GM12878 (cell line): ENCODE measurements at regions not wholly inside any gene's neighbourhood (a gene's known extent, or its start where the extent isn't known, plus 50 kb on each side); places are given as distances from the start of the nearest gene placed in this dataset.
A peak's percentile ranks its signal among the peaks of the same experiment; 100 is the strongest.

Experiments
- ATF2 ChIP-seq: IDR thresholded peaks from 2 replicates; pipeline ENCODE4 v1.6.1; 2012; ENCODE audit warnings: low read length, inconsistent platforms
- BCL3 ChIP-seq: IDR thresholded peaks from 2 replicates; pipeline ENCODE4 v1.6.1; 2011; ENCODE audit warnings: borderline replicate concordance, low read depth, mild to moderate bottlenecking, moderate library complexity, low read length; ENCODE audit not compliant: insufficient read depth, poor library complexity, severe bottlenecking
- CEBPB ChIP-seq, 2 experiments: fragments of 150-350 bp in 1 of 2; IDR thresholded peaks; 2 replicates each; pipeline ENCODE4 v1.6.1; 2012 to 2014; ENCODE audit warnings: low read depth in 2 of 2, low read length in 2 of 2, borderline replicate concordance in 1 of 2, inconsistent platforms in 1 of 2
- CREB1 ChIP-seq: IDR thresholded peaks from 2 replicates; pipeline ENCODE4 v1.6.1; 2012; ENCODE audit warnings: low read depth, mild to moderate bottlenecking, inconsistent platforms
- DPF2 ChIP-seq: fragments of 450-650 bp; IDR thresholded peaks from 2 replicates; pipeline ENCODE4 v1.6.1; 2017; ENCODE audit warnings: mild to moderate bottlenecking
- ETV6 ChIP-seq, 2 experiments: fragments of 450-650 bp in 1 of 2; IDR thresholded peaks in 1 of 2; conservative IDR thresholded peaks in 1 of 2; 2 replicates each; pipeline ENCODE4 v1.6.1; 2014; ENCODE audit warnings: antibody characterized with exemption in 1 of 2, borderline replicate concordance in 1 of 2, low read depth in 1 of 2, mild to moderate bottlenecking in 1 of 2, moderate library complexity in 1 of 2
- HDAC2 ChIP-seq: fragments of 200-600 bp; sonication (generic); IDR thresholded peaks from 2 replicates; pipeline ENCODE4 v1.6.1; 2017
- HSF1 ChIP-seq: fragments of 150-350 bp; IDR thresholded peaks from 2 replicates; pipeline ENCODE4 v1.6.1; 2014; ENCODE audit warnings: mild to moderate bottlenecking, low read depth, low read length
- IKZF2 ChIP-seq, 2 experiments: fragments of 450-650 bp; IDR thresholded peaks; 2 replicates each; pipeline ENCODE4 v1.6.1; 2017; ENCODE audit warnings: mild to moderate bottlenecking in 2 of 2, moderate library complexity in 2 of 2
- JUND ChIP-seq: IDR thresholded peaks from 2 replicates; pipeline ENCODE4 v1.6.1; 2012; ENCODE audit warnings: low read depth, mild to moderate bottlenecking, low read length, improper control_type of control experiment, moderate library complexity
- MAX ChIP-seq: IDR thresholded peaks from 2 replicates; pipeline ENCODE4 v1.6.1; 2012; ENCODE audit warnings: low read depth, low read length, improper control_type of control experiment
- MTA3 ChIP-seq: IDR thresholded peaks from 2 replicates; pipeline ENCODE4 v1.6.1; 2012; ENCODE audit warnings: low read length, inconsistent platforms, borderline replicate concordance
- NFYA ChIP-seq: IDR thresholded peaks from 2 replicates; pipeline ENCODE4 v1.6.1; 2011; ENCODE audit warnings: low read depth, mild to moderate bottlenecking, low read length, improper control_type of control experiment, borderline replicate concordance
- NFYB ChIP-seq: IDR thresholded peaks from 2 replicates; pipeline ENCODE4 v1.6.1; 2011; ENCODE audit warnings: low read depth, mild to moderate bottlenecking, low read length, improper control_type of control experiment, moderate library complexity; ENCODE audit not compliant: insufficient read depth
- PAX5 ChIP-seq: IDR thresholded peaks from 2 replicates; pipeline ENCODE4 v1.6.1; 2011; ENCODE audit warnings: low read depth, low read length, borderline replicate concordance
- RELB ChIP-seq: fragments of 450-650 bp; IDR thresholded peaks from 2 replicates; pipeline ENCODE4 v1.6.1; 2017; ENCODE audit warnings: low read depth, mild to moderate bottlenecking, moderate library complexity
- RFX5 ChIP-seq: IDR thresholded peaks from 2 replicates; pipeline ENCODE4 v1.6.1; 2011; ENCODE audit warnings: low read depth, low read length, improper control_type of control experiment
- RUNX3 ChIP-seq: IDR thresholded peaks from 2 replicates; pipeline ENCODE4 v1.6.1; 2012; ENCODE audit warnings: low read length, inconsistent platforms
- SKIL ChIP-seq: fragments of 450-650 bp; IDR thresholded peaks from 2 replicates; pipeline ENCODE4 v1.6.1; 2017; ENCODE audit warnings: mild to moderate bottlenecking, low read depth, inconsistent platforms; ENCODE audit not compliant: poor library complexity, severe bottlenecking
- SMAD5 ChIP-seq: IDR thresholded peaks from 2 replicates; pipeline ENCODE4 v1.6.1; 2016; ENCODE audit warnings: antibody characterized with exemption, low read depth
- SMARCA5 ChIP-seq: fragments of 450-650 bp; IDR thresholded peaks from 2 replicates; pipeline ENCODE4 v1.6.1; 2017; ENCODE audit warnings: mild to moderate bottlenecking
- ZBED1 ChIP-seq: IDR thresholded peaks from 2 replicates; pipeline ENCODE4 v1.6.1; 2016; ENCODE audit warnings: borderline replicate concordance
- ZNF622 ChIP-seq: fragments of 450-650 bp; IDR thresholded peaks from 2 replicates; pipeline ENCODE4 v1.6.1; 2017; ENCODE audit warnings: mild to moderate bottlenecking, inconsistent platforms
- ZZZ3 ChIP-seq: IDR thresholded peaks from 2 replicates; pipeline ENCODE4 v1.6.1; 2011; ENCODE audit warnings: low read depth; ENCODE audit not compliant: control insufficient read depth, insufficient read length

- TF ChIP-seq BCL3 (peak; percentile 77), PAX5 (peak; percentile 26; the same call in 1 of the 2 replicates), IKZF2 (IDR thresholded peaks at IDR 0.05) (peak; percentile 97 to 99), MAX (no peak), CREB1 (peak; percentile 82), NFYB (no peak), JUND (peak; percentile 32; the same call in 1 of the 2 replicates), SMARCA5 (no peak), NFYA (no peak), ATF2 (peak; percentile 95), CEBPB (IDR thresholded peaks at IDR 0.05; ENCODE audit: borderline replicate concordance in 1 of 2, low read depth in 2 of 2, low read length in 2 of 2) (peak in 1 of 2 experiments; percentile 69; a peak in 1 of 4 replicates), MTA3 (peak; percentile 90), RFX5 (no peak), ETV6 (conservative IDR thresholded peaks at IDR 0.05 in 1 of 2, IDR thresholded peaks at IDR 0.05 in 1 of 2; ENCODE audit: borderline replicate concordance in 1 of 2, low read depth in 1 of 2) (peak in 1 of 2 experiments; percentile 89; a peak in 2 of 4 replicates), SMAD5 (no peak), SKIL (peak; percentile 99), ZNF622 (no peak), HSF1 (no peak), HDAC2 (no peak), DPF2 (peak; percentile 94), ZBED1 (peak; percentile 91; the same call in 1 of the 2 replicates), RUNX3 (peak; percentile 96), ZZZ3 (no peak), RELB (peak; percentile 66; the same call in 1 of the 2 replicates)
Observed at GRCh38 chr3:152127058-152127457, 141.7 kb upstream of the MBNL1 start (continued).
